AG09319 (cell line): ENCODE measurements at regions not wholly inside any gene's neighbourhood (a gene's known extent, or its start where the extent isn't known, plus 50 kb on each side); places are given as distances from the start of the nearest gene placed in this dataset.
"Not testable (repeated sequence)": the region's sequence is repeated elsewhere in the genome, so short reads cannot be mapped to it uniquely, and the experiment has no call there.

Experiments used
- DNase-seq: peaks from one replicate; pipeline ENCODE4 v3.0.0-alpha.2; 2010; ENCODE audit warnings: low read depth; ENCODE audit errors: extremely low read depth
- TF ChIP-seq, protein P1 (sequence below): IDR thresholded peaks from 2 replicates; pipeline ENCODE4 v1.5.1; 2011; ENCODE audit warnings: low read depth, mild to moderate bottlenecking, inconsistent platforms, low read length, moderate library complexity

DNA sequence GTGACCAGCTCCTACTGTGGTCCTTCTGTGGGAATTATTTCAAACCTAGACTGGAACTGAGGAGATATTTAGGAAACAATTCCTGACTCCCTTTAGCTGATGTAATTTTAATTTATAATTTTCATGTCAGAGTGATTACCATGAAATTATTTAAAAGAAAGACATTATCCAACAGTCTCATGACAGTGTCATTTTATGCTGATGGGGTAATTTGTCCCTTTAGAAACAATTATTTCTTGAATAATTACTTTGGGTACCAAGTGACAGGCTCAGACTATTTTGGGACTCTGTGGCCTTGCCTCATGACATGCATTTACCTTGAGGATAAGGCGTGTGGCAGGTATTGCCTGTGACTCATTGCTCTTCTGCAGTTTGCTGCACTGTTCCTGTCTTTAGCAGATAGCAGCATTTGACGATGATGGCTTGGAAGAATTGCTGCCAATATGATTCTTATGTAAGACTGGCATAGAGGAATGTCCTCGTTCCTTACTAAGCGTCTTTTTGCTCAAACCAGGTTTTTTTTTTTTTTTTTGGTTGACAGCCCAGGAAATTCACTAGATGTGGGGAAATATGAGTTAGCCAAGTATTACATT lies 206.0 kb upstream of the HMCN1 start:
- DNase-seq: no peak
- TF ChIP-seq, protein P1, sequence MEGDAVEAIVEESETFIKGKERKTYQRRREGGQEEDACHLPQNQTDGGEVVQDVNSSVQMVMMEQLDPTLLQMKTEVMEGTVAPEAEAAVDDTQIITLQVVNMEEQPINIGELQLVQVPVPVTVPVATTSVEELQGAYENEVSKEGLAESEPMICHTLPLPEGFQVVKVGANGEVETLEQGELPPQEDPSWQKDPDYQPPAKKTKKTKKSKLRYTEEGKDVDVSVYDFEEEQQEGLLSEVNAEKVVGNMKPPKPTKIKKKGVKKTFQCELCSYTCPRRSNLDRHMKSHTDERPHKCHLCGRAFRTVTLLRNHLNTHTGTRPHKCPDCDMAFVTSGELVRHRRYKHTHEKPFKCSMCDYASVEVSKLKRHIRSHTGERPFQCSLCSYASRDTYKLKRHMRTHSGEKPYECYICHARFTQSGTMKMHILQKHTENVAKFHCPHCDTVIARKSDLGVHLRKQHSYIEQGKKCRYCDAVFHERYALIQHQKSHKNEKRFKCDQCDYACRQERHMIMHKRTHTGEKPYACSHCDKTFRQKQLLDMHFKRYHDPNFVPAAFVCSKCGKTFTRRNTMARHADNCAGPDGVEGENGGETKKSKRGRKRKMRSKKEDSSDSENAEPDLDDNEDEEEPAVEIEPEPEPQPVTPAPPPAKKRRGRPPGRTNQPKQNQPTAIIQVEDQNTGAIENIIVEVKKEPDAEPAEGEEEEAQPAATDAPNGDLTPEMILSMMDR: no peak

DNA sequence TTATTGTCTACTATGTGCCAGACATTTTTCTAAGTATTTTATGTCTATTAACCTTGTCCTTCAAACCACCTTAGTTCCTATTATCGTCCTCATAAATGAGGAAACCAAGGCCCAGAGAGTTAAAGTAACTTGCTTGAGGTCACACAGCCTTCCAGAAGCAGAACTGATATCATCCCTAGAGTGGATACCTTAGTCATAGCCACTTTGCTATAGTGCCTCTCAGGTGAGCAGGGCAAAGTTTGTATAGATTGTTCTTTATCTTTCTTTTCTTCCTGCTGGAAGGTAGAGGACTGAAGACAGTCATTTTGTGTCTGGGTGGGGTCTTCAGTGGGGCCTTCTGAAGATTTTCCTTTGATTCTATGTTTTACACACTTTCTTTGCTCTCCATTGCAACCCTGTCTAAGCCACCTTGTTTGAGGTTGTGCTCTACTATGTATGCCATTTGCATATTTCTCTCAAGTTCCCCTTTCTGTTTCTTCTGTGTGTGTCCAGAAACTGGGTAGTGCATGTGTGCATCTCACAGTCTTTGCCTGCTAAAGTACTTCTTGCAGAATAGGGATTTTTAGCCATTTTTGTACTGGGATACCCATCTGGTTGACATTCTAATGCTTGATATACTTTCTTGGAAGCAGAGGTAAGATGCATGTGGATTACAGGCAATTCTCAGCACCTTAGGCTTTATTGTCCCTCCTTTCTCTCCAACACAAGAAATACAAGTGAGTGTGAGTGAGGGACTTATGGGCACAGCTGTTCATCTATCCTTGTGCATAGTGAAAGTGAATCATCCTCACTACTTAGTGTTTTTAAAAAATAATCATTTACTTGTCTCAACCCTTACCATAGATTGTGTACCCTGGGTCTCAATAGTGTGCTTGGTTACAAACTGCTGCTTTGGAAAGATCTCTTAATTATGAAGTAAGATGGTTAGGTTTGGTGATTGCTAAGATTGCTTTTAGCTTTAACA lies 207.6 kb upstream of the HMCN1 start:
- TF ChIP-seq, protein P1: no peak
- DNase-seq: no peak

DNA sequence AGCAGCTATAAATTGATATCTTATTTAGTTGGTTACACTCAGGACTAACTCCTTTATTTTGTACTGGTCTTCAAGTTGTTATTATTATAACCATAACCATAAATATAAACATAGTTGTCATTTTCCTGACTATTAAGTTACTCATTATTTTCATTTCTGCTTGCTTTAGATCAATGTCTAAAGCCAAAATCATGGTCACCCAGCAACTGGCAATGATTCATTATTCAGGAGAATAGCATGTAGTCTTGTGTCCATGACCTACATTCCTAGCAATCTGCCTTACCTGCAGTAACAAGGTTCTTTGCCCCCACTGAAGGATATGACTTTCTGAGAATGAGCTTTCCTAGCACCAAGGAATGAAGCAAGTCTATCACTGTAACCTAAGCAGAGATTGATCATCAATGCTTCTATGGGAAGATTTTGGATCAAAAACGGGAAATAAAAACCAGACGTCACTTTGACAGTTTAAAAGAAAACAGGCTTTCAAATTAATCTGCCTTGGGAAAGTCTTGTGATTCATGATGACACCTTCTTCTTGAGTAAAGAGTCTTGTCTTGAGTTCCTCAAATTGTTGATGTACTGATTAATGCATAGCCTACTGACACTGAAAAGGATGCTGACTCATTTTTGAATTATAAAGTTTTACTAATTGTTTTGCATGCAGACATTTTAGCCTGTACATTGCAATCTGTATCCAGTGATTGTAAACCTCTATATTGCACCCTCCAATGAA lies 203.3 kb upstream of the IVNS1ABP start:
- no peak for DNase-seq
- TF ChIP-seq, protein P1: no peak

DNA sequence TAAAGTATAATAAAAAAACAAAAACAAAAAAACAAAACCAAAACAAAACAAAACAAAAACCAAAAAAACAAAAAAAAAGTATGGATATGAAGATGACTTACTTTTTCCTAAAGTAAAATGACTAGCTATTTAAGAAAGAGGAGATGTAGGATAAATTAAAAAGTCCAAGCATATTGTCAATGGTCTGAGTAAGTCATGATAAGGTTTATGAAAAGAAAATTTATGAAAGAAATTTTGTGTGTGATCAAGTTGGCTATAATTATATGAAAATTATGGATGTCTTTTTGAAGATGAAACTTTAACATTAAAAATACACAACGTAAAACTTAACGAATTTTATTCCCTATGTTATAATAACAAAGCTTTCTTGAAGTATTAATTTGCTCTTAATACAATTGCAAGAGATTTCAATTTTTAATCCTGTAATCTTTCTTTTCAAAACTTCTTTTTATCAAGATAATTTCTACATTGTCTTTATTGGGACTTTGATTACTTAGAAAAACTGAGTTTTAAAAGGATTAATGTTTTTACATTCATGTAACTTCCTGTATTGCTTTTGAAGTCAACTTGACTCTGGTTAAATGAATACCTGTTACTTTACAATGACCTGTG lies 200.9 kb upstream of the IVNS1ABP start:
- TF ChIP-seq, protein P1: no peak
- DNase-seq: no peak

DNA sequence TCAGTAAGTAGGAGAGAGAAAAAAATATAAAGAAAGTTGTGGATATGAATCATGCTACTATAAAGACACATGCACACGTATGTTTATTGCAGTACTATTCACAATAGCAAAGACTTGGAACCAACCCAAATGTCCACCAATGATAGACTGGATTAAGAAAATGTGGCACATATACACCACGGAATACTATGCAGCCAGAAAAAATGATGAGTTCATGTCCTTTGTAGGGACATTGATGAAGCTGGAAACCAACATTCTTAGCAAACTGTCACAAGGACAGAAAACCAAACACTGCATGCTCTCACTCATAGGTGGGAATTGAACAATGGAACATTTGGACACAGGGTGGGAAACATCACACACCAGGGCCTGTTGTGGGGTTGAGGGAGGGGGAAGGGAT lies 200.3 kb upstream of the IVNS1ABP start:
- DNase-seq: not testable (repeated sequence)

GRCh38 chr1:185515696-185516095 lies 198.7 kb upstream of the IVNS1ABP start:
- TF ChIP-seq, protein P1: no peak
- no peak for DNase-seq

DNA sequence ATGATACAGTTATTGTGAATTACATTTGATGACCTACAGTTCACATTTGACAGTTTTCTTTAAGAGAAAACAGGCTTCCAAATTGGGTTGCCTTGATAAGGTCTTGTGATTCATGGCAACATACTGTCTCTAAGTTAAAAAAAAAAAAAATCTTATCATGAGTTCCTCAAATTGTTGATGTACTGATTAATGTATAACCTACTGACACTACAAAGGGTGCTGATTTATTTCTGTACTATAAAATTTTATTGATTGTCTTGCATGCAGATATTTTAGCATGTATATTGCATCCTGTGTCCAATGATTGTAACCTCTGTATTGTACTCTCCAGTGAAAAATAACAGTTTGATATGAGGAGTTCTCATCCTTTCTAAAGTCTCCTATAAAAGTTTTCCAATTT lies 197.3 kb upstream of the IVNS1ABP start:
- TF ChIP-seq, protein P1: no peak
- no peak for DNase-seq
